SKM-1 treated with dmso at 0.1 percent for 144 hours (cell line): ENCODE measurements at regions not wholly inside any gene's neighbourhood (a gene's known extent, or its start where the extent isn't known, plus 50 kb on each side); places are given as distances from the start of the nearest gene placed in this dataset.
"Not testable (repeated sequence)": the region's sequence is repeated elsewhere in the genome, so short reads cannot be mapped to it uniquely, and the experiment has no call there.

Source experiments
- DNase-seq: peaks from one replicate; lab custom pipeline; 2025; ENCODE audit not compliant: unreplicated experiment; lab: John Stamatoyannopoulos, UW

DNA sequence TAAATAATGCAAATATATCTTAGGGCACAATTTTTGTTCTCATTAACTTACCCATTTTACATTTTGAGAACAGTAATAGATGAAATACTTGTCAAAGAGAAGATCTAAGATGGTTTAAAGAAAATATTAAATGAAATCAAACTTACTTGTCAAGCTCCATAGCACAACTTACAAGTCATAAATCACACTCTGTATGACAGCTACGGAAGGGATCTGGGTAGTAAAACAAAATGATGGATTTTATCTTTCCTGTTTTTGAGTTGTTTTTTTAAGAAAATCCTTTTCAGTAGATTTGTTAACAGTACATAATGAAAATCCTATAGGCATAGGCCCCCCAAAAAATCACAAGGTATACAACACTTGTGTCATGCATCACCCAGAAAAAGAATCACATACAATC, 84.4 kb upstream of the ANTXRL start:
- not testable (repeated sequence) for DNase-seq

DNA sequence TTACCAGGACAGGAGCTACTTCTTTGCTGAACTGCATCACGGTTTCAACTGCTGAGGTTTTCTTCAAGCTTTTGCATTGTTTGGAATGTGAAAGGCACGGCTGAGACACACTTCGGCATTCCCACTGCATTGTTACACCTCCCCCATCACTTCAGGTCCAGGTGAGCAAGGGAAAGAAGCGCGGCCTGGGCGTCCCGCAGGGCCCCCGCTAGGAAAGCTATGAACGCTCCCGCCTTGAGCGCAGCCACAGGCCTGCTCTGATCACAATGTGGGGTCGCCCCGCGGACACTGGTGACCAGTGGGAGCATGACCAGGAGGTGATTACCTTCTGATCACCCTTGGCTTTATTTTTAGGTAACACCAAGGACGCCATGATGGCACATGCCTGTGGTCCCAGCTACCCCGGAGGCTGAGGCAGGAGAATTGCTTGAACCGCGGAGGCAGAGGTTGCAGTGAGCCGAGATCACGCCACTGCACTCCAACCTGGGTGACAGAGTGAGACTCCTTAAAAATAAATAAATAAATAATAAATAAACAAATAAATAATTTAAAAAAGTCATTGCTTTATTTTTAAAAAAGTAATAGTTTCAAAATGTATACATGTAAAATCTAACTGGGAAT, 82.2 kb upstream of the ANTXRL start:
- DNase-seq: not testable (repeated sequence)

DNA sequence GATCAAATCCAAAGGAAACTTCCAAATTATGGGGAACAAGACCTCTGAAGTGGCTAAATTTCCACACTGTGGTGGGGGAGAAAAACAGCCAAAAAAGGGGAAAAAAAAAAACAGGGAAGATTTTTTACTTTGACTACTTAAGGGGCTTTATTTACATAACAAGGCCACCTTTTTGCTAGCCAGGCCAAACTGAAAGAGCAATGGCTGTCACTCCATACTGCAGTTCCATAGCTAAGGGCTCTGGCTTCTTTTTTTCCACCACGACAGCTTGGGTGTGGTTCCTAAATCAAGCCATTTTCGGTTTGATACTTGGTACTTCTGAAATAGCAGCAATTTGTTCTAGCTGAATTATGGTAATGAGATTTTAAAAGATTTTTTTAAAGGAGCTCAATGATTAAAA, 76.4 kb upstream of the ANTXRL start:
- DNase-seq: not testable (repeated sequence)

DNA sequence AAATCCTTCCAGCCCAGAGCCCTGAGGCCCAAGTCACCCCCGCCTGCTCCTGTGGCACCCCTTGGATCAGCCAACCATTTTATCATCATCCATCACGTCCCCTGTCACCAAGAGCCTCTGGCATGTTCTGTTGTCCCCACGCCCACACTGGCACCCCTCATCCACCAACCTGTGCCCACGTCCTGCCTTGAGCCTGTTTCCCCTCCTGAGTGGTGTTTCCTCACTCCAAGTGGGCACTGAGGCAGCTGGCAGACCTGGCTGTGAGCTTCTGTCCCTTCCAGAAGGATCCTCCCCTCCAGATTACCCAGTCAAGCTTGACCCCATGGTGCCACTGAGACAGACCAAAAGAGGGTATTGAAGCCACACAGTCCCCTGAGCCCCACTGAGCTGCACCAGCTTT, 71.4 kb upstream of the ANTXRL start:
- no peak for DNase-seq

DNA sequence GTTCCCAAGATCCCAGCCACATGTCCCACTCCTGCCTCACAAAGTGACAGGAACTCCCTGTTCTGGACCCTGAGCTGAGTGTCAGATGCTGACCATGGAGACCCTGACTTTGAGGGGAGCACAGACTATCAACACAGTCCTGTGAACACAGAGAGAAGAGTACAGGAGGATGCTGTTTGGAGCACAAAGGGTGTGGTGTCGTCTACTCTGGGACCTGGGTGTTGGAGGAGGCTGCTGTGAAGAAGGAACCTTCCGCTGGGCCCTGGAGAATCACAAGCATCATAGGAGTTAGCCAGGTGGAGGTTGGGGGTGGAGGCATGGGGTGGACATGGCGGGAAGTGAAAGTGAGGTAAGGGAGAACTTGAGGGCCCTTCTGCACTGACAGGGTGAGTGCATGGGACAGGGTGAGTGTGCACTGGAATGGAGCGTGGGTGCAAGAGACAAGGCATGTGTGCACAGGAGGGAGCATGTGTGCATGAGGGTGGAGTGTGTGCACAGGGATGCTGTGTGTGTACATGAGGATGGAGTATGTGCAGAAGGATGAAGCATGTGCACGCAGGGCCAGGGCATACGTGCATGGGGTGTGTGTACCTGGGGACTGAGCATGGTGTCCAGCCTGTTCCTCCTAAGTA, 70.7 kb upstream of the ANTXRL start:
- DNase-seq: no peak

DNA sequence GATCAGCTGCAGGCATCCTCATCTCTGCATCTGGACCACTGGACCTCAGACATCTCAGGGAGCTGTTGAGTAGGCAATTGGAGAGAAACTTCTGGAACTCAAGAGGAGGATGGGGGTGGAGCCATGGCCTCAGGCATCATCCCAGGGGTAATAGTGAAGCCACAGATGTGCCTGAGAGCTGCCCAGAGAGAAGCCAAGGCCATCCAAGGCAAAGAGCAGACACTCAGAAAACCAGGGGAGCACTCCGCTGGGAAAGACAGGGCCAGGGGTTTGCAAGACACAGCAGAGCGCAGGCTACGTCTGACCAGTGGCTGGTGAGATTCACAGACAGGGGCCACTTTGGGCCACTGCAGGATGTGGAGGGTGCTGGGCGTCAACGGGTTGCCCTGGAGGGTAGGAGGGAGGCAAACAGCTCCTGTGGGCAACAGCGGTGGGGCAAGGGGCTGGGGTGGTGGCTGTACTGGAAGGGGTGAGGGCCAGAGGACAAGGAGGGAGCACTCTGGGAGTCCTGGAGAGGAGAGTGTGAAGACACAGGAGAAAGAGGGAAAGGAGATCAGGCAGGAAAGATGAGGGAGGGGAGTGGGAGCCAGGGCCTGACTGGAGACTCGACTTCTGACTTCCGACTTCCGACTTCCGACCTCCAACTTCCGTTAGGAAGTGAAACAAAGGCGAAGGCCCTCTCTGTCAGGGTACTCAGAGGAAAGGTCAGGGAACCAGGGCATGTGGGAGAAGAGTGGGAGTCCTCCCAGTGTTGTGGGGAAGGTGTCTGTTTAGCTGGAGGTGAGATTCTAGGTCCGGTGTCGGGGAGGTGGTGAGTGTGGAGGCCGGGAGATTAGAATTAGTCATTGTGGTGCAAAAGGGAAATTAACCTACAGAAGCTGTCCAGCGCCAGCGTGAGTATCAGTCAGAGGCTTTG, 69.7 kb upstream of the ANTXRL start:
- DNase-seq: peak; percentile 59

DNA sequence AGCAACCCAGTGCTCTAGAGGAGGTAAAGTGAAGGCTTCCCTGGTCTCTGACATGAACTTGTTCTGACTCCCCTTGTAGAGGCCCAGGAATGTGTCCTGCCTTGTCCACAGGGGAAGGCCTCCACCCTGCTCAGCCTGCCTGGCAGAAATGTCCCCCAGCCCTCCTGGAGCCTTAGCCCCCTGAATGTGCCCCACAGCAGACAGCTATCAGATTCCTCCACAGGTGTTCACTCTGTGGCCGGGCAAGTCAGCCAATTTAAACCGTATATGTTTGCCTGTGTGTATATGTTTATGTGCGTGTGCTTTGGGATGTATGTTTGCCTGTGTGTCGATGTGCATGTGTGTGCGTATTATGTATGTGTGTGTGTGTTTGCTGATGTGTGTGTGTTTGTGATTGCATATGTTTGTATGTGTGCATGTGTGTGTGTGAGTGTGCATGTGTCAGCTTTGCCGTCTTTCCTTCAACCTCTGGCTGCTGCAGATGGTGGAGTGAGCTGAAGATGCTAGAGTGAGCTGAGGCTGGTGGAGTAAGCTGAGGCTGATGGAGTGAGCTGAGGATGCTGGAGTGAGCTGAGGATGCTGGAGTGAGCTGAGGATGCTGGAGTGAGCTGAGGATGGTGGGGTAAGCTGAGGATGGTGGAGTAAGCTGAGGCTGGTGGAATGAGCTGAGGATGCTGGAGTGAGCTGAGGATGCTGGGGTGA, 68.9 kb upstream of the ANTXRL start:
- DNase-seq: no peak

DNA sequence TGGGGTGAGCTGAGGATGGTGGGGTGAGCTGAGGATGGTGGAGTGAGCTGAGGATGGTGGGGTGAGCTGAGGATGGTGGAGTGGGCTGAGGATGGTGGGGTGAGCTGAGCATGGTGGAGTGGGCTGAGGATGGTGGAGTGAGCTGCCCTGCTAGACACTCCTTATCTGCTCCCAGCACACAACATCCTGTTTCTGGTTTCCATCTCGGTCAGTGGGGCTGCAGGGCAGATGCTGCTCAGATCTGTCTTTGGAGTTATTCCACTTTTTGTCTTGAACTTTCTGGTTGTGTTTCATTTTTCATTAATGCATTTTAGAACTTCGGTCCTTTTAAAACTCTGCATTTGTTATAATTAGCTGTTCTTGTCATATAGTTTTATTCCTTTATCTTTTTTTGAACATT, 67.9 kb upstream of the ANTXRL start:
- peak; percentile 17 for DNase-seq

DNA sequence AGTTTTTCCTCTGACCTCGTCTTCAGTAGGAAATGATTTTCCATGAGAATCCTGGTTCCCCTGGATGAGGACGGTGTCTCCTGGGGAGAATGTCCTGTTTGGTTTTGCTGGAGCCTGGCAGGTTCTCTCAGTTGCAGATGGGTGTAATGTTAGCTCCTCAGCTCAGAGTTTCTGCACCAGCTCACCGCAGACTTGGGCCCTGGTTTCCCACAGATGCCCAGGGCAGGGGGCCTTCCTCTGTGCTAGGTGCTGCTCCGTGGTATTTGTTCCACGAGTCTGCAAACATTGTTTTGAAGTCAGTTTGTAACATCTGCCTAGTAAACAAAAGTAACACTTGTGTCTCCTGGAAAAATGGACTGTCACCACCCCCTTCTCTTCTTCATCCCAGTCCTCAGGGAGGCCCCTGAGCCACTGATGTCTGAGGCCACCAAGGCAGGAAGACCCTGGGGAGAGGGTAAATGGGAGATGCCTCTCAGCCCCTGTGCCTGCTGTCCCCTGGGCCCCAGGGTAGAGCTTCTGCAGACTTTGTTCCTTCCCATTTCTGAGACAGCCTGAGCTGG, 67.3 kb upstream of the ANTXRL start:
- not testable (repeated sequence) for DNase-seq

DNA sequence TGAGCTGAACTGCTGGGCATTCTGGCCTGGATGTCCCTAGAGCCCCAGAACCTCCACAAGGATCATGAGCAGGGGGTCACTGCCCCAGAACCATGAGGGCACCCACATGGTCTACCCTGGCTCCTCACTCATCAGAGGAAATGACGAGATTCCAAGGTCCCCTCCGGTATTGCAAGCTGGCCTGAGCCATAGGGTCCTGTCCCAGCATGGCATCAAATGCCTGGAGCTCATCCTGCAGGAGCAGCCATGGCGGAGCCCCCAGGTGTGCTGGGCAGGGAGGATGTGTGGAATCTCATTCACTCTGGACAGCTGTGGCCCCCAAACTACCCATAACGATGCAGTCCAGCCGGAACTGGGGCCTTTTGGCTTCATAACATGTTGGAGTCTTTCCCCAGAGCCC, 66.6 kb upstream of the ANTXRL start:
- no peak for DNase-seq

DNA sequence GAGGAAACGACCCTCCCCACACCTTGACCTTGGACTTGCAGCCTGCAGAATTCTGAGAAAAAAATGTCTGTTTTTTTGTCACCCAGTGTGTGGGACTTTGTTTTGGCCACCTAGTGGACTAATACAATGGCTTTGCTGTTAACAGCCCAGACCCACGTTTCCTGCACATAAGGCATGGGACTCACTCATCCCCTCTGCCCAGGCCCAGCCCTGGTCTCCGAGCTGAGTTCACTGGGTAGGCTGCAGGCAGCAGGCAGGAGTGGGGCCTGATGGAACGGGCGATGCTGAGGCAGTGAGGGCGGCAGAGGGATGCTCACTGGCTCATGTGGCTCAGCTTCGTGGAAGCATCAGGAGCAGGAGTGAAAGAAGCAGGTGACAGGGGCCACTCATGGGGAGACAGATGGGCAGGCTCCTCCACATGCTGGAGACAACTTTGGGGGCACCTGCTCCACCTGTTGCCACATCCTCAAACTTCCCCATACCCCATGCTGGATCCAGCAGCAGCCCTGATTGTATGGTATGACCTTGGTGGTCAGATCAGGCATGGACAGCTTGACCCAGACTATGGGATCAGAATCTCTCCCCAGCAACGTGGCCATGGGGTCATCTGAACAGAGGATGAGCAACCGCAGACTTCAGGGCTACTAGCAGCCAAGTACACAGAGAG, 65.8 kb upstream of the ANTXRL start:
- no peak for DNase-seq

DNA sequence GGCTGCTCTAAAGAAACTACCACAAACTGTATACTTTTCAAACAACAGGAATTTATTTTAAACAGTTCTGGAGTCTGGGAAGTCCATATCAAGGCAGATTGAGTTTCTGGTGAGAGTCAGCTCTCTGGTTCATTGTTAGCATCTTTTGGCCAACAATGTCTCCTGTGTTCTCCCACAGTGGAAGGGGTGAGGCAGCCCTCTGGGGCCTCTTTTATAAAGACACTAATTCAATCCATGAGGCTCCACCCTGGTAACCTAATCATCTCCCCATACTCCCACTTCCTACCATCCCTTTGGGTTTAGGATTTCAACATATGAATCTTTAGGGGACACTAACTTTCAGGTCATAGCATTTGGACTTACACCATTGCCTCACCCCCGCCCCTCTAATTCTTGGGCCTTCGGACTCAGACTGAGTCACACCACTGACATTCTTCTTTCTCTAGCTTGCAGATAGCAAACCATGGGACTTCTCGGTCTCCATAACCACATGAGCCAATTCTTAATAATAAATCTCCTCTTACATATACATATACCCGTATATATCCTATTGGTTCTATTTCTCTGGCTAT, 64.3 kb upstream of the ANTXRL start:
- no peak for DNase-seq

DNA sequence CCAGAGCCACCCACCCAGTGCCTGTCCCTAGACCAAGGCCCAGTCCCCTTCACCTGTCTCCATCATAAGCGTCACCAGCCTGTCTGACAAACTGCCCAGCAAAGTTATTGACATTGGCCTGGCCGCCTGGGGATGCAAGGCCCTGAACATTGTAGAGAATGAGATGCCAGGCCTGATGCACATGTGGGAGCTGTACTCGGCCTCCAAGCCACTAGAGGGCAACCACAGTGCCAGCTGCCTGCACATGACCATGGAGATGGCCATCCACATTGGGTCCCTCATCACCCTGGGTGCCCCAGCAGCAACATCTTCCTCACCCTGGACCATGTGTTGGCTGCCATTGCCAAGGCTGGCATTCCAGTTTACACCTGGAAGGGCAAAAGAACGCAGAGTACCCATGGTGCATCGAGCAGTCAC, 63.7 kb upstream of the ANTXRL start:
- no peak for DNase-seq

DNA sequence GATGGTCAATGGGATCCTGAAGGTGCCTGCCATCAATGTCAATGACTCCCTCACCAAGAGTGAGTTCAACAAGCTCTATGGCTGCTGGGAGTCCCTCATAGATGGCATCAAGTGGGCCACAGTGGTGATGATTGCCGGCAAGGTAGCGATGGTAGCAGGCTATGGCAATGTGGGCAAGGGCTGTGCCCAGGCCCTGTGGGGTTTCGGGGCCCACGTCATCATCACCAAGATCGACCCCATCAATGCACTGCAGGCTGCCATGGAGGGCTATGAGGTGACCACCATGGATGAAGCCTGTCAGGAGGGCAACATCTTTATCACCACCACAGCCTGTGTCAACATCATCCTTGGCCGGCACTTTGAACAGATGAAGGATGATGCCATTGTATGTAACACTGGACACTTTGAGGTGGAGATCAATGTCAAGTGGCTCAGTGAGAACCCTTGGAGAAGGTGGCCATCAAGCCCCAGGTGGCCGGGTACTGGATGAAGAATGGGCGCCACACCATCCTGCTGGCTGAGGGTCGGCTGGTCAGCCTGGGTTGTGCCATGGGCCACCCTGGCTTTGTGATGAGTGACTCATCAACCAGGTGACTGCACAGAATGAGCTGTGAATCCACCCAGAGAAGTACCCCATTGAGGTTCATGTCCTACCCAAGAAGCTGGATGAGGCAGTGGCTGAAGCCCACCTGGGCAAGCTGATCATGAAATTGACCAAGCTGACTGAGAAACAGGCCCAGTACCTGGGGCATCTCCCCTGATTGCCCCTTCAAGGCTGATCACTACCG, 63.0 kb upstream of the ANTXRL start:
- no peak for DNase-seq

DNA sequence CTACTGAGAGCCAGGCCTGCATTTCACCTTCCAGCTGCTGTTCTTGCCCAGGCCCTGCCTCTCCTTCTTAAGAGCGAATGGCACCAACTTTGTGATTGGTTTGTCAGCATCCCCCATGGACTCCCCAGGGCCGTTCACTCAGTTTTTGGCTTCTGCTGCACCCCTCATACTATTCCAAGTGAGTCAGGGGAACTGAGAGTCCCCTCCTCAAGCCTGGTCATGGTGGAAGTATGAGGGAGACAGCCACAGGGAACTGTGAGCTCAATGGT, 62.4 kb upstream of the ANTXRL start:
- no peak for DNase-seq

DNA sequence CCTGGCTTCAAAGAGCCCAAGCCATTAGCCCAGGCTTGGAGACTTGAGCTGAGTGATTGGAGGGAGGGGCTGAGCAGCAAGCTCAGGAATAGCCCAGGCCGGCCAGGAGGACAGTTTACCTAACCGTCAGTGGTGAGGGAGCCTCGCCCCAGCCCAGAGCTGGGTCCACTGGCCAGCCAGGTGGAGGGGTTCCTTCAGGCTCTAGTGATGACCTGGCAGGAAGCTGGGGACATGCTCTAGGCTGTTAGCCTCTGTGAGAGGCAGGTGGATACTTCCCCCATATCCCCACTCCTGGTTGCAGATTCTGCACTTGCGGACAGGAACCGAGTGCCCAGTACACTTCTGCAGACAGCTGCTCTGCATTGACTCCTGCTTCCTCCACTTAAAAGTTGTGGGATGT, 61.2 kb upstream of the ANTXRL start:
- no peak for DNase-seq

DNA sequence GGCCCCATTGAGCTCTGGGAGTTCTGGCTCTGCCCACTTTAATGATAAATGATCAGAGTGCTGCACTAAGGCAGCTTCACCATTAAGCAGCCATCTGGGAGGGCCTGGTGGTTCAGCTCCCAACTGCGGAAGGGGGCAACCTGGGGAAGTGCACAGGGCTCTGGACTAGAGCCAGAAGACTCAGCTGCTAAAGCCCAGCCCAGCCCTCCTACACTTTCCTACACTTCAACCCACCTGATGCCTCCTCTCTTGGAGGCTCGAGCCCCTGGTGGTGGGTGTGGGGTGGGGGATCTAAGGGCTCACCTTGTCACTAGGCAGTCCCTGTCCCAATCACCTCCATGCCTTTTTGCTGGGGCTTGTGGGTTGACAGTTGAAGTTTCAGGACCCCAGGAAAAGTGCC, 60.6 kb upstream of the ANTXRL start:
- DNase-seq: no peak

DNA sequence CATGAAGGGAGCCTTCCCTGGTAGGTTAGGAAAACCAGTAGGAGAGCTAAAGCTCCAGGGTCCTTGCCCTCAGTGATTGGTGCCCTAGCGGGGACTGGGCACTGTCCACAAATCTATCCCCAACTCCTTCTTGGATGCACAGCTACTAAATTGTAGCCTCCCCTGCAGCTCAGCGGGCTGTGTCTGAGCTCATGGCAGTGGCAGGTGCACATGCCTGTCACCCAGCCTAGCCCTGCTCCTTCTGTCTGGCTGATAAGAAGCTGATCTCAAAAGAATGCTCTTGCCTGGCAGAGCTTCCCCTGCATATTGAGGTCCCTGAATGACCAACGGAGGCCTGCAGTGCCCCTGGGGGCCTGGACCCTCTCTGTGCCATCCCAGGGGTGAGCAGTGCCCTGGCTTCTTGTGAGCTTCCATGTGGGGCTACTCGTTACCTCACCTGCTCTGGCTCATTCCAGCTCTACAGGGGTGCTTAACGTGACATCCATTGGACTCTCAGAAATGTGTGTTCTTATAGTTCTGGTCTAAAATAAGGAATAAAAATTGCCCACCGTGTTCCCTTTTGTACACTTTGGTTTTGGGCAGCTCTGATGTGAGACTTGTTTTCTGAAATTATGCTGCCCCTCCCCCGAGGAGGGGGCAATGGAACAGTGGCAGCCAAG, 59.8 kb upstream of the ANTXRL start:
- no peak for DNase-seq

DNA sequence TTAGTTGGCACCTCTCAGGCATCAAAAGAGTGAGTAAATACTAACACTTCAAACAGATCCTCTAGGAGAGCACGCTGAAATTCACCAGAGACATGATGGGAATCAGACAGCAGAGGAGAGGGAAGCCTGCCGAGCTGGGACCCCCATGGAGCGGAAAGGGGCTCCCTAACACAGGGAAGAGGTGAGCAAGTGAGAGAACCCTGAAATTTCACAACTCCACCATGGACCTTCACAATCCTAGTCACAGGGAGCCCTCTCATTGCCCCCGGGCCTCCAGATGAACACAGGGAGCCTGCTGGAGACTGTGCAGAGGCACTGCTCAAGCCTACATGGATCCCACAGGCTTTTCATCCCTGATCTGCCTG, 59.2 kb upstream of the ANTXRL start:
- DNase-seq: no peak
